HepG2 (cell line): ENCODE measurements at regions not wholly inside any gene's neighbourhood (a gene's known extent, or its start where the extent isn't known, plus 50 kb on each side); places are given as distances from the start of the nearest gene placed in this dataset.

ENCODE experiments used
- EED ChIP-seq: sonication (generic); formaldehyde crosslinking; IDR thresholded peaks from 2 replicates; pipeline ENCODE4 v1.5.0; 2020; ENCODE audit warnings: mild to moderate bottlenecking, missing genetic modification reagents
- GABPA ChIP-seq, 2 experiments: IDR thresholded peaks; 2 replicates each; pipeline ENCODE4 v1.6.1; 2011 to 2016; ENCODE audit warnings: low read depth in 2 of 2, low read length in 1 of 2, missing biosample characterization in 1 of 2, missing genetic modification characterization in 1 of 2
- POLR2A ChIP-seq, 2 experiments: IDR thresholded peaks; 2 replicates each; pipeline ENCODE4 v1.6.1; 2011; ENCODE audit warnings: low read depth in 2 of 2, low read length in 2 of 2, mild to moderate bottlenecking in 1 of 2, moderate library complexity in 1 of 2; ENCODE audit not compliant: insufficient read depth in 1 of 2
- ZNF138 ChIP-seq: sonication (generic); formaldehyde crosslinking; IDR thresholded peaks from 2 replicates; pipeline ENCODE4 v1.5.0; 2020; ENCODE audit warnings: mild to moderate bottlenecking, low read depth, missing genetic modification reagents

DNA sequence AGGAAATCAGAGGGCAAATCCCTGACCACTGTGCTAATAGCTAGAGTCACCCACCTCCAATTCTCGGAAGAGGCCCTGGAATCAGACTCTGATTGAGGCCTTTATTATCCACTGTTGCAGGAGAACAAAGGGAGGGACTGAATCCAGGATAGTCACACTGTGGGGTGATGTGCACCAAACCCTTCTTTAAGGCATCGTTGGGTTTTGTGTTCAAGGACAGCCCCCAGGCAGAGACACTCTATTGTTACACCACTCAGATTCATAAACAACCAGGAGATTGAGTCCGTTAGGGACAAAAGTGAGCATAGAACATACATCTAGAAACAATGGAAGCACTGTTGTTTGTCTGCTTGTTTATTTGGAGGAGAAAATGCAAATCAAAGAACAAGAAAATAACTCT, 124.6 kb upstream of the TBCA start:
- no peak for TF ChIP-seq ZNF138
- TF ChIP-seq POLR2A (IDR thresholded peaks at IDR 0.05; ENCODE audit: insufficient read depth in 1 of 2, low read depth in 2 of 2, low read length in 2 of 2) = no peak
- no peak for TF ChIP-seq GABPA (IDR thresholded peaks at IDR 0.05; ENCODE audit: low read depth, low read length)
- TF ChIP-seq GABPA (CRISPR knock-in tag; IDR thresholded peaks at IDR 0.05; ENCODE audit: low read depth) = no peak
- no peak for TF ChIP-seq EED (CRISPR knock-in tag)
